ENCODE measurements at regions not wholly inside any gene's neighbourhood (a gene's known extent, or its start where the extent isn't known, plus 50 kb on each side); places are given as distances from the start of the nearest gene placed in this dataset.

DNA sequence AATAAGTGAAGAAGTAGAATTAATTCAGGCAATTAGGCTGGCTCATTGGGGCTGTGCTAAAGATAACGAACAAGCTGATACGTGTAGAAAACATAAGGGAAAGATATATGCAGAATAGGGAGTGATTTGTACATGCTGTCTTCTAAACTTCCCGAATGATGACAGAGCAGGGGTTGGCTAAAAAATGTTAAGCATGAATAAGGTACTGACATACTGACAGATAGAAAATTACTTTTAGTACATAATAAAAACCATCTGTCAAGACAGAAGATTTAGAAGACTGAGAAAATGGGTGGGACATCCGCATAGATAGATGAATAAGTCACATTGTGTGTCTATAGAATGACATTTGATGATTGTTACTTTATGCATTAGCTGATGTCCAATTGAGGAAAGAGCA is 158.8 kb upstream of the ZNF804B start:
- TF ChIP-seq, protein P1, sequence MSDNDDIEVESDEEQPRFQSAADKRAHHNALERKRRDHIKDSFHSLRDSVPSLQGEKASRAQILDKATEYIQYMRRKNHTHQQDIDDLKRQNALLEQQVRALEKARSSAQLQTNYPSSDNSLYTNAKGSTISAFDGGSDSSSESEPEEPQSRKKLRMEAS (IDR thresholded peaks at IDR 0.05) = no peak
- TF ChIP-seq, protein P2, sequence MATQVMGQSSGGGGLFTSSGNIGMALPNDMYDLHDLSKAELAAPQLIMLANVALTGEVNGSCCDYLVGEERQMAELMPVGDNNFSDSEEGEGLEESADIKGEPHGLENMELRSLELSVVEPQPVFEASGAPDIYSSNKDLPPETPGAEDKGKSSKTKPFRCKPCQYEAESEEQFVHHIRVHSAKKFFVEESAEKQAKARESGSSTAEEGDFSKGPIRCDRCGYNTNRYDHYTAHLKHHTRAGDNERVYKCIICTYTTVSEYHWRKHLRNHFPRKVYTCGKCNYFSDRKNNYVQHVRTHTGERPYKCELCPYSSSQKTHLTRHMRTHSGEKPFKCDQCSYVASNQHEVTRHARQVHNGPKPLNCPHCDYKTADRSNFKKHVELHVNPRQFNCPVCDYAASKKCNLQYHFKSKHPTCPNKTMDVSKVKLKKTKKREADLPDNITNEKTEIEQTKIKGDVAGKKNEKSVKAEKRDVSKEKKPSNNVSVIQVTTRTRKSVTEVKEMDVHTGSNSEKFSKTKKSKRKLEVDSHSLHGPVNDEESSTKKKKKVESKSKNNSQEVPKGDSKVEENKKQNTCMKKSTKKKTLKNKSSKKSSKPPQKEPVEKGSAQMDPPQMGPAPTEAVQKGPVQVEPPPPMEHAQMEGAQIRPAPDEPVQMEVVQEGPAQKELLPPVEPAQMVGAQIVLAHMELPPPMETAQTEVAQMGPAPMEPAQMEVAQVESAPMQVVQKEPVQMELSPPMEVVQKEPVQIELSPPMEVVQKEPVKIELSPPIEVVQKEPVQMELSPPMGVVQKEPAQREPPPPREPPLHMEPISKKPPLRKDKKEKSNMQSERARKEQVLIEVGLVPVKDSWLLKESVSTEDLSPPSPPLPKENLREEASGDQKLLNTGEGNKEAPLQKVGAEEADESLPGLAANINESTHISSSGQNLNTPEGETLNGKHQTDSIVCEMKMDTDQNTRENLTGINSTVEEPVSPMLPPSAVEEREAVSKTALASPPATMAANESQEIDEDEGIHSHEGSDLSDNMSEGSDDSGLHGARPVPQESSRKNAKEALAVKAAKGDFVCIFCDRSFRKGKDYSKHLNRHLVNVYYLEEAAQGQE (IDR thresholded peaks at IDR 0.05; ENCODE audit: low read depth) = no peak
- no peak for TF ChIP-seq TCF12 (IDR thresholded peaks at IDR 0.05; ENCODE audit: low read depth)
- TF ChIP-seq EP300 (IDR thresholded peaks at IDR 0.05; ENCODE audit: borderline replicate concordance) = no peak
- no peak for TF ChIP-seq TAF1 (IDR thresholded peaks at IDR 0.05; ENCODE audit: low read depth)
- TF ChIP-seq TEAD4 (IDR thresholded peaks at IDR 0.05) = no peak
- TF ChIP-seq ZBTB7A (IDR thresholded peaks at IDR 0.05; ENCODE audit: low read depth) = no peak
- no peak for TF ChIP-seq FOXM1 (IDR thresholded peaks at IDR 0.05; ENCODE audit: borderline replicate concordance, low read depth)
- no peak for TF ChIP-seq RAD21 (IDR thresholded peaks at IDR 0.05; ENCODE audit: low read depth)
- TF ChIP-seq, protein P3, sequence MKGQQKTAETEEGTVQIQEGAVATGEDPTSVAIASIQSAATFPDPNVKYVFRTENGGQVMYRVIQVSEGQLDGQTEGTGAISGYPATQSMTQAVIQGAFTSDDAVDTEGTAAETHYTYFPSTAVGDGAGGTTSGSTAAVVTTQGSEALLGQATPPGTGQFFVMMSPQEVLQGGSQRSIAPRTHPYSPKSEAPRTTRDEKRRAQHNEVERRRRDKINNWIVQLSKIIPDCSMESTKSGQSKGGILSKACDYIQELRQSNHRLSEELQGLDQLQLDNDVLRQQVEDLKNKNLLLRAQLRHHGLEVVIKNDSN (IDR thresholded peaks at IDR 0.05) = no peak
